SK-N-MC (cell line): ENCODE measurements at regions not wholly inside any gene's neighbourhood (a gene's known extent, or its start where the extent isn't known, plus 50 kb on each side); places are given as distances from the start of the nearest gene placed in this dataset.

Source experiments
- EZH2 ChIP-seq: fragments of 200-600 bp; sonication (generic); IDR thresholded peaks from one replicate; pipeline ENCODE4 v1.6.1; 2017; ENCODE audit warnings: antibody characterized with exemption
- FOXP2 ChIP-seq: optimal IDR thresholded peaks from 2 replicates; pipeline ENCODE3; 2011; ENCODE audit warnings: mild to moderate bottlenecking, moderate library complexity; ENCODE audit not compliant: insufficient read depth; ENCODE audit errors: extremely low read length, control extremely low read depth
- POLR2AphosphoS5 ChIP-seq: IDR thresholded peaks from 2 replicates; pipeline ENCODE4 v1.6.1; 2012; ENCODE audit warnings: mild to moderate bottlenecking, low read depth, low read length, borderline replicate concordance

GRCh38 chr2:199693861-199694260, 157.1 kb downstream of the FTCDNL1 start:
- TF ChIP-seq POLR2AphosphoS5 (no peak), EZH2 (no peak), FOXP2 (no peak)
